ENCODE measurements at regions not wholly inside any gene's neighbourhood (a gene's known extent, or its start where the extent isn't known, plus 50 kb on each side); places are given as distances from the start of the nearest gene placed in this dataset.

DNA sequence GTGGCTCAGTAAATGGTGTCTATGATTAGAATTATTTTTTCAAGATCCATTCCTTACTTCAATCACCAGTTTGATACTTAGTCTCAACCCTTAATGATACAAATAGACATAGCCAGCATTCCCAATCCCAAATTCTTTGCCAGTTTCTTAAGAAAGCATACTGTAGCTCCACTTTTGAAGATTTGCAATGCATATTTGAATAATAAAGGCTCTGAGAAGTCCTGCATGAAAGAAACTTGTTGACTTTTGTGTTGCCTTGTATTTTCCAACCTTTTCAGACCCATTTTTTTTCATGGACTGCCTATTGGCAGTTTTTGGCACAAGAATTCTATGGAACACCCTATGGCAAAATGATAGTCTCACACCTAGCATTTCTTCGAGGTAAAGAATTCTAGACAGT lies 215.6 kb upstream of the CHD6 start:
- Histone ChIP-seq H3K27me3 (no peaks in the 10 kb centered on the region), H3K27ac (no peak overlapping the region), H3K9me3 (no peaks in the 10 kb centered on the region), H3K36me3 (no peaks in the 10 kb centered on the region), H3K4me1 (no peaks in the 10 kb centered on the region), H3K4me3 (no peak overlapping the region)
- no peak for TF ChIP-seq CTCF (IDR thresholded peaks at IDR 0.05)
- DNase-seq = no peak
- intact Hi-C loops (cut with DNase I; ENCODE audit: low total_unique reads) = no loop called here

DNA sequence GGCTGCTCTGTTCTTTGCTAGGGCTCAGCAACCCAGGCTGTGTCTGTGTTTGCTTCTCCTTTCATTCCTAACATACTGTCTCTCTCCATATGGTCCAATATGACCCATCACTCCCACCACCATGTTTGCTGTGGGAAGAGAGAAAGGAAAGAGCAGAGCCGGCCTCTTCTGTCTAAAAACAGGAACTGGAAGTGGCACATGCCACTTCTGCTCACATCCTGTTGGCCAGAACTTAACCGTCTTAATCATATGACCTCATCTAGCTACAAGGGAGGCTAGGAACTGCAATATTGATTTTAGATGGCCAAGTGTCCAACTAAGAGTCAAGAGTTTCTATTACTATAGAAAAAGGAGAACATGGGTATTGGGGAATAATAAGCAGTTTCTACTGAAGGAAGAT lies 212.5 kb upstream of the CHD6 start:
- intact Hi-C loops (cut with DNase I; ENCODE audit: low total_unique reads) = no loop called here
- Histone ChIP-seq H3K4me3 (no peak overlapping the region), H3K27me3 (no peaks in the 10 kb centered on the region), H3K4me1 (no peaks in the 10 kb centered on the region), H3K9me3 (no peaks in the 10 kb centered on the region), H3K27ac (no peak overlapping the region), H3K36me3 (no peaks in the 10 kb centered on the region)
- DNase-seq = no peak
- TF ChIP-seq CTCF (IDR thresholded peaks at IDR 0.05) = no peak

GRCh38 chr20:41819436-41819835 lies 201.3 kb upstream of the CHD6 start:
- Histone ChIP-seq H3K4me1 (no peaks in the 10 kb centered on the region), H3K27me3 (no peaks in the 10 kb centered on the region), H3K9me3 (no peaks in the 10 kb centered on the region), H3K27ac (no peak overlapping the region), H3K4me3 (no peak overlapping the region), H3K36me3 (no peaks in the 10 kb centered on the region)
- intact Hi-C loops (cut with DNase I; ENCODE audit: low total_unique reads) = no loop called here
- no peak for TF ChIP-seq CTCF (IDR thresholded peaks at IDR 0.05)
- DNase-seq = no peak

- no peak for DNase-seq
- Histone ChIP-seq H3K36me3 (no peaks in the 10 kb centered on the region), H3K9me3 (no peaks in the 10 kb centered on the region), H3K4me3 (no peak overlapping the region), H3K27ac (no peak overlapping the region), H3K4me1 (no peaks in the 10 kb centered on the region), H3K27me3 (no peaks in the 10 kb centered on the region)
- no peak for TF ChIP-seq CTCF (IDR thresholded peaks at IDR 0.05)
- intact Hi-C loops (cut with DNase I; ENCODE audit: low total_unique reads) = no loop called here
Measured at GRCh38 chr20:41818991-41819390, 200.8 kb upstream of the CHD6 start.

DNA sequence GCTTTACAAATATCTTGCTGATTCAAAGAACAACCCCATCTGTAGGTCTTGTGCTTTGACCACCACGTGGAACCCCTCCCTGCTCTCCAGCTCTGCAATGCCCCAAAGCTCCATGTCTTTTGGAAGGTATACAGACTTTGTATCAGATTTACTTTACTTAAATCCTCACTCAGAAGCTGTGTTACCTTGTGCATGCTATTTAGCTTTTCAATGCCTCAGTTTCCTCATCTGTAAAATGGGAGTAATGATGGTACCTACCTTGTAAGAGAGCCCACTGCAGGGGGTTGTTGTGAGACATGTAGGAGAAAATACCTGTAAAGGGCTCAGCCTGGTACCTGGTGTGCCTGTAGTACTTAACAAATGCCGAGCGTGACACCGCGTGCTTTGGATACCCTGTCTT lies 200.2 kb upstream of the CHD6 start:
- no peak for DNase-seq
- H3K27me3 ChIP-seq = no peaks in the 10 kb centered on the region
- no peak for TF ChIP-seq CTCF (IDR thresholded peaks at IDR 0.05)
- no peak overlapping the region for H3K4me3 ChIP-seq
- H3K4me1 ChIP-seq = no peaks in the 10 kb centered on the region
- no peaks in the 10 kb centered on the region for H3K36me3 ChIP-seq
- no peaks in the 10 kb centered on the region for H3K9me3 ChIP-seq
- H3K27ac ChIP-seq = no peak overlapping the region
- intact Hi-C loops (cut with DNase I; ENCODE audit: low total_unique reads) = no loop called here

GRCh38 chr20:41811456-41811855 lies 193.3 kb upstream of the CHD6 start:
- H3K9me3 ChIP-seq = peaks cover 0 to 8% (median 5%) of the 10 kb centered on the region in 3 donors
- H3K4me3 ChIP-seq = no peak overlapping the region
- no peaks in the 10 kb centered on the region for H3K4me1 ChIP-seq
- no peak for TF ChIP-seq CTCF (IDR thresholded peaks at IDR 0.05)
- no peak for DNase-seq
- no peaks in the 10 kb centered on the region for H3K36me3 ChIP-seq
- H3K27me3 ChIP-seq = no peaks in the 10 kb centered on the region
- no peak overlapping the region for H3K27ac ChIP-seq
- intact Hi-C loops (cut with DNase I; ENCODE audit: low total_unique reads) = no loop called here

All from tibial artery (tissue), 4 donors.